ENCODE measurements at regions not wholly inside any gene's neighbourhood (a gene's known extent, or its start where the extent isn't known, plus 50 kb on each side); places are given as distances from the start of the nearest gene placed in this dataset.

DNA sequence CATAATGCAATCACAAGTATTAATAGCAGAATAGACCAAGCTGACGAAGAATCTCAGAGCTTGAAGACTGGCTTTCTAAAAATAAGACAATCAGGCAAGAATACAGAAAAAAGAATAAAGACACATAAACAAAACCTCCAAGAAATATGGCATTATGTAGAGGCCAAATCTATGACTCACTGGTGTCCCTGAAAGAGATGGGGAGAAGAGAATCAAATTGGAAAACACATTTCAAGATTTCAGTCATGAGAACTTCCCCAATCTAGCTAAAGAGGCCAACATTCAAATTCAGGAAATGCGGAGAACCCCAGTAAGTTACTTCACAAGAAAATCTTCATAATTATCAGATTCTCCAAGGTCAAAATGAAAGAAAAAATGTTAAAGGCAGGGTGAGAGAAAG, 69.0 kb upstream of the PDE7B start (continued):
- TF ChIP-seq ZNF462 (CRISPR knock-in tag; IDR thresholded peaks at IDR 0.05) (no peak), JUNB (IDR thresholded peaks at IDR 0.05; ENCODE audit: unreplicated experiment) (no peak), EZH2phosphoT487 (IDR thresholded peaks at IDR 0.05; ENCODE audit: unreplicated experiment) (no peak), CREB1 (CRISPR knock-in tag; IDR thresholded peaks at IDR 0.05; ENCODE audit: low read depth) (no peak), STAT1 (IDR thresholded peaks at IDR 0.05; ENCODE audit: unreplicated experiment) (no peak)
- TF ChIP-seq, protein P1, sequence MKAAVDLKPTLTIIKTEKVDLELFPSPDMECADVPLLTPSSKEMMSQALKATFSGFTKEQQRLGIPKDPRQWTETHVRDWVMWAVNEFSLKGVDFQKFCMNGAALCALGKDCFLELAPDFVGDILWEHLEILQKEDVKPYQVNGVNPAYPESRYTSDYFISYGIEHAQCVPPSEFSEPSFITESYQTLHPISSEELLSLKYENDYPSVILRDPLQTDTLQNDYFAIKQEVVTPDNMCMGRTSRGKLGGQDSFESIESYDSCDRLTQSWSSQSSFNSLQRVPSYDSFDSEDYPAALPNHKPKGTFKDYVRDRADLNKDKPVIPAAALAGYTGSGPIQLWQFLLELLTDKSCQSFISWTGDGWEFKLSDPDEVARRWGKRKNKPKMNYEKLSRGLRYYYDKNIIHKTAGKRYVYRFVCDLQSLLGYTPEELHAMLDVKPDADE (IDR thresholded peaks at IDR 0.05), result no peak

DNA sequence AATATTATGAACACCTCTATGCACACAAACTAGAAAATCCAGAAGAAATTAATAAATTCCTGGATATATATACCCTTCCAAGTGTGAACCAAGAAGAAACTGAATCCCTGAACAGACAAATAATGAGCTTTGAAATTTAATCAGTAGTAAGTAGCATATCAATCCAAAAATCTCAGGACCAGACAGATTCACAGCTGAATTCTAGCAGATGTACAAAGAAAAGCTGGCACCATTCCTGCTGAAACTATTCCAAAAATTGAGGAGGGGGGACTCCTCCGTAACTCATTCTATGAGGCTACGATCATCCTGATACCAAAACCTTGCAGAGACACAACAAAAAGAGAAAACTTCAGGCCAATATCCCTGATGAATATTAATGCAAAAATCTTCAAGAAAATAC, 67.0 kb upstream of the PDE7B start:
- H3K79me2 ChIP-seq (replicated peaks; ENCODE audit: insufficient read depth), result no peaks in the 10 kb centered on the region
- no peak overlapping the region for H2AFZ ChIP-seq
- H3K27me3 Mint-ChIP-seq (ENCODE audit: insufficient read depth, low read depth, poor library complexity), result peaks cover 2% of the 10 kb centered on the region
- DNase-seq (ENCODE audit: low spot score) (no peak), ATAC-seq (no peak)
- no peaks in the 10 kb centered on the region for H3K4me1 ChIP-seq (ENCODE audit: insufficient read depth)
- no peak overlapping the region for H3K27ac Mint-ChIP-seq
- H3K27me3 ChIP-seq (ENCODE audit: insufficient read depth), result no peaks in the 10 kb centered on the region
- no peaks in the 10 kb centered on the region for H3K36me3 ChIP-seq (ENCODE audit: insufficient read depth)
- no peaks in the 10 kb centered on the region for H3F3A ChIP-seq (replicated peaks; ENCODE audit: low read depth)
- H3K4me1 Mint-ChIP-seq, result no peaks in the 10 kb centered on the region
- H3K9me3 Mint-ChIP-seq, result no peaks in the 10 kb centered on the region
- H4K20me1 ChIP-seq (replicated peaks; ENCODE audit: insufficient read depth), result no peaks in the 10 kb centered on the region
- no peak overlapping the region for H3K4me2 ChIP-seq
- H3K27ac ChIP-seq (ENCODE audit: low read depth), result no peak overlapping the region
- H3K4me3 Mint-ChIP-seq, result no peak overlapping the region
- TF ChIP-seq EZH2 (IDR thresholded peaks at IDR 0.05; ENCODE audit: low read depth, unreplicated experiment), result no peak
- TF ChIP-seq ZNF462 (CRISPR knock-in tag; IDR thresholded peaks at IDR 0.05), result no peak
- no peak for TF ChIP-seq STAT1 (IDR thresholded peaks at IDR 0.05; ENCODE audit: unreplicated experiment)
- no peaks in the 10 kb centered on the region for H3K36me3 Mint-ChIP-seq (ENCODE audit: low read depth)
- H3K4me3 ChIP-seq, result no peak overlapping the region
- H3K9me2 ChIP-seq (ENCODE audit: insufficient read depth), result 0 out of 2 replicates have a peak, but pooled peaks cover 5% of the 10 kb centered on the region

All from GM23338 (cell line).